Adrenal gland (tissue), 9 donors: ENCODE measurements at regions not wholly inside any gene's neighbourhood (a gene's known extent, or its start where the extent isn't known, plus 50 kb on each side); places are given as distances from the start of the nearest gene placed in this dataset.

Experiments
- DNase-seq, 7 donors: peaks; one replicate each; pipeline ENCODE4 v3.0.0-alpha.2; 2019 to 2020
- H3K27ac ChIP-seq, 5 donors: fragments of 200-600 bp; sonication (generic) in 4 of 5; 1 replicate in 3 of 5; 2 replicates in 2 of 5; pipeline versions ENCODE4 v1.5.1 to v1.8.0; 2016 to 2020; ENCODE audit warnings: mild to moderate bottlenecking in 1 of 5
- H3K27me3 ChIP-seq: fragments of 200-600 bp; 2 replicates; pipeline ENCODE4 v1.8.0; 2021
- H3K36me3 ChIP-seq, 2 donors: fragments of 200-600 bp; replicated peaks in 1 of 2; 1 replicate in 1 of 2; 2 replicates in 1 of 2; pipeline versions ENCODE4 v1.5.1 to v1.8.0; 2018 to 2022
- H3K4me1 ChIP-seq, 2 donors: fragments of 200-600 bp; replicated peaks in 1 of 2; 1 replicate in 1 of 2; 2 replicates in 1 of 2; pipeline versions ENCODE4 v1.5.1 to v1.8.0; 2018 to 2021
- H3K4me3 ChIP-seq, 4 donors: fragments of 200-600 bp; sonication (generic) in 3 of 4; one replicate each; pipeline ENCODE4 v1.5.1; 2016 to 2018
- H3K9me3 ChIP-seq, 3 donors: fragments of 200-600 bp; sonication (generic) in 1 of 3; replicated peaks in 1 of 3; 1 replicate in 2 of 3; 2 replicates in 1 of 3; pipeline versions ENCODE4 v1.5.1 to v1.8.0; 2016 to 2021
- CTCF ChIP-seq, 6 experiments: fragments of 450-650 bp in 4 of 6; fragments of 200-600 bp in 2 of 6; sonication (generic) in 1 of 6; IDR thresholded peaks; 1 replicate in 5 of 6; 2 replicates in 1 of 6; pipeline versions ENCODE4 v1.5.1 to v1.8.0; 2016 to 2021; ENCODE audit warnings: antibody characterized with exemption in 6 of 6, mild to moderate bottlenecking in 2 of 6, moderate library complexity in 1 of 6
- POLR2A ChIP-seq, 2 donors: fragments of 450-650 bp; IDR thresholded peaks; one replicate each; pipeline ENCODE4 v1.6.1; 2017; ENCODE audit warnings: antibody characterized with exemption in 2 of 2, mild to moderate bottlenecking in 2 of 2, moderate library complexity in 1 of 2
- WGBS, 4 donors: extraction: QIAGEN DNeasy Blood & Tissue Kit in 2 of 4; methylation state at CpG; one replicate each; pipeline versions ENCODE4 v1.1.5 to v1.1.7; 2013 to 2017; 5-methylcytosine and 5-hydroxymethylcytosine counted together
- intact Hi-C, 2 donors: fragments of 100-400 bp; cut with DNase I; formaldehyde crosslinking; loops; one replicate each; pipeline versions ENCODE4 v1.14.1 to v1.15.0; 2022 to 2023
- donor health status: healthy with polysubstance abuse.
- donor health status: Bipolar disorder and iron deficiency.
- donor health status: DM: yes; HTN: yes; CAD: no.
- donor health status: DM: no; HTN: no; CAD: no.
- donor health status: DM: no; HTN: no; CAD: no.

DNA sequence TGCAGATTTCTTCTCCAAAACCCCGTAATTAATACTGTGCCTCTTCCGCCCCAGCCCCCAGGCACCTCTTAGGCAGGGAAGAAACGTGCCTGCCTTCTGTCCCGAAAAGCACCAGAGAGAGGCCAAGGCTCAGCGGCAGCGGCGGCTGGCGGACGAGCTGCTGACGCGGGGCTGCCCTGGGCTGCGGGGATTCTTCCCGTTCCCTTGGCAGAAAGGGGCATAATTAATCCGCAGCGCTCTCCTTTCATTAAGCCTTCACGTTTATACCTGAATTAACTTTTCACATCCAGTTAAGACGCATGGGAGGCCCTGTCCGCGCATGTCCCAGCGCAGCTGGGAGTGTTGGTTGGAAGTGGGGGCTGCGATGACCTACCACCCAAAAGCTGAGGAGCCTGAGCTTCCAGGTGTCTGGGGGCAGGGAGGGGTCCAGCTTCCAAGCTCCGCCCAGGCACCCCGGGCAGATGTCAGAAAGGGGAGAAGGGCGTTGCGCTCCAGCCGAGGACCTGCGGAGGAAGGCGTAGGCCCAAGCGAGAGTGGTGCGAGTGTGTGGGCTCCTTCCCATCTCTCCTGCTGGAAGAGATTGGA, 167.4 kb upstream of the LRFN2 start:
- WGBS, 4 donors, result 47 to 60% (median 55%) methylated on average over 28 to 30 of the region's 30 CpGs
- DNase-seq, result no peak
- no peaks in the 10 kb centered on the region for H3K4me1 ChIP-seq
- intact Hi-C loops, result no loop called here
- H3K4me3 ChIP-seq, result no peak overlapping the region
- H3K27me3 ChIP-seq, result peaks cover 12% of the 10 kb centered on the region
- no peak overlapping the region for H3K27ac ChIP-seq
- no peaks in the 10 kb centered on the region for H3K36me3 ChIP-seq
- no peak for TF ChIP-seq CTCF (IDR thresholded peaks at IDR 0.05)
- no peaks in the 10 kb centered on the region for H3K9me3 ChIP-seq

DNA sequence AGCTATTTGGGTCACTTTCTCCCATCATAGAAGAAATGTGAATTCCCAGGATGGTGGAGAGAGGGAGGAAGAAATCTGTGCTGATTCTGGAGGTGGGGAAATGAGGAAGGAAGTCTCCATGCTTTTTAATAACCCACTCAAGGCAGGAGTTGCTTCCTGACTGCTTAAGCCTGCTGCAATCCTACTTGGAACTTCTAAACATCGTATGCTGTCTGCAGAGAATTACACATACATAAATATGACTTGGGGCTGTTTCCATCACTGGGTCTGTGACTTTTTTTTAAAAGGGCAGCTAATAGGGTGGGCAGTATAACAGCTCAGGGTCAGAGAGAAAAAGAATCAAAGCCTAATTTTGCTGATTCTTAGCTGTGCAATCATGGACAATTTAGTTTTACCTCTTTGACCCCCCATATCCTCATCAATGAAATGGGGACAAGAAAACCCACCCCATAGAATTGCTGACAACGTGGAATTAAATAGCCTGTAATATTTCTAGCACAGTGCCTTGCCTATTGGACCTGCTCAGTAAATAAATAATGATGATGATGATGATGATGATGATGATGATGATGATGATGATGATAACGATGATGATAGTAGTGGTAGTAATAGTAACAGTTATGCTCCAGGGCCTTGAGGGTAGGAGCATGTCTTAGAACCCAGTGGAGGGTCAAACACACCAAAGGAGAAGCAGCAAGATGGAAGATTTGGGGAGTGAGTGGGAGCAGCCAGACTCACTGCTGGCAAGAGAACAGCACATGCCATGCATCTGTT, 166.7 kb upstream of the LRFN2 start:
- no peaks in the 10 kb centered on the region for H3K4me1 ChIP-seq
- H3K4me3 ChIP-seq, result no peak overlapping the region
- no peaks in the 10 kb centered on the region for H3K36me3 ChIP-seq
- H3K27ac ChIP-seq, result no peak overlapping the region
- TF ChIP-seq POLR2A (IDR thresholded peaks at IDR 0.05), result no peak
- no peak for TF ChIP-seq CTCF (IDR thresholded peaks at IDR 0.05)
- DNase-seq, result no peak
- no peaks in the 10 kb centered on the region for H3K9me3 ChIP-seq
- 65 to 79% (median 71%) methylated on average over 3 of the region's 3 CpGs for WGBS, 4 donors
- peaks cover 12% of the 10 kb centered on the region for H3K27me3 ChIP-seq
- intact Hi-C loops, result no loop called here

DNA sequence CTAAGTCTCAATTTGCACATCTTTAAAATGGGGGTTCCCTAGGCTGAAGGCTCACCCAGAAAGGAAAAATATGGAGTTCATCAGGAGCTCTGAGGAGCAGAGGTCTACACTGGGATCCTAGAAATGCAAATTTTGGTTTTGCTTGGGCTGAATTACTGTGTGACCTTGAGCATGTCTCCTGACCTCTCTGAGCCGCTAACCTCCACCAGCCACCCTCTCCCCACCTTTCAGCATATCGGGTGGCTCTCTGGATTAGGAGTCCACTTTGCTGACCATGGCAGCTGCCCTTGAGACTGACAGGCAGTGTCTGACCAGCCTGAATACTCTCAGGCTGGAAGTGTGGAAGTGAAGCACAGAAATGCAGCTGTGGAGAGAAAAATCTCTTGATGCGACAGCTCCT, 165.9 kb upstream of the LRFN2 start:
- Histone ChIP-seq H3K4me3 (no peak overlapping the region), H3K27ac (no peak overlapping the region), H3K27me3 (peaks cover 12% of the 10 kb centered on the region), H3K9me3 (no peaks in the 10 kb centered on the region), H3K36me3 (no peaks in the 10 kb centered on the region), H3K4me1 (no peaks in the 10 kb centered on the region)
- DNase-seq, result no peak
- intact Hi-C loops, result no loop called here
- TF ChIP-seq CTCF (IDR thresholded peaks at IDR 0.05), result no peak
- TF ChIP-seq POLR2A (IDR thresholded peaks at IDR 0.05), result no peak
- whole genome bisulfite sequencing, 4 donors, result 54 to 80% (median 74%) methylated on average over 3 of the region's 3 CpGs

- Histone ChIP-seq H3K36me3 (no peaks in the 10 kb centered on the region), H3K27ac (no peak overlapping the region), H3K4me3 (no peak overlapping the region), H3K9me3 (no peaks in the 10 kb centered on the region), H3K27me3 (no peaks in the 10 kb centered on the region), H3K4me1 (no peaks in the 10 kb centered on the region)
- TF ChIP-seq POLR2A (IDR thresholded peaks at IDR 0.05), result no peak
- no peak for TF ChIP-seq CTCF (IDR thresholded peaks at IDR 0.05)
- intact Hi-C loops, result no loop called here
- whole genome bisulfite sequencing, 4 donors, result 71 to 77% (median 72%) methylated on average over 3 to 4 of the region's 4 CpGs
- DNase-seq, result no peak
Measured at GRCh38 chr6:40744835-40745234, 157.7 kb upstream of the LRFN2 start.
